Karpas-422 (cell line): ENCODE measurements at regions not wholly inside any gene's neighbourhood (a gene's known extent, or its start where the extent isn't known, plus 50 kb on each side); places are given as distances from the start of the nearest gene placed in this dataset.

ENCODE experiments used
- DNase-seq: peaks from one replicate; pipeline ENCODE4 v3.0.0-alpha.2; 2015
- H2AFZ ChIP-seq: fragments of 200-600 bp; sonication (generic); 2 replicates; pipeline ENCODE4 v1.6.1; 2014; ENCODE audit warnings: antibody characterized with exemption, low read length, mixed read lengths
- H3K27ac ChIP-seq: fragments of 200-600 bp; sonication (generic); 2 replicates; pipeline ENCODE4 v1.5.1; 2014; ENCODE audit warnings: mild to moderate bottlenecking, low read length, moderate library complexity
- H3K27me3 ChIP-seq: fragments of 200-600 bp; sonication (generic); 2 replicates; pipeline ENCODE4 v1.6.1; 2014; ENCODE audit warnings: low read length, mixed read lengths
- H3K36me3 ChIP-seq: fragments of 200-600 bp; sonication (generic); 2 replicates; pipeline ENCODE4 v1.6.1; 2014; ENCODE audit warnings: low read length, mixed read lengths; ENCODE audit not compliant: insufficient read depth
- H3K4me1 ChIP-seq: fragments of 200-600 bp; sonication (generic); 2 replicates; pipeline ENCODE4 v1.6.1; 2014; ENCODE audit warnings: mild to moderate bottlenecking, low read length, mixed read lengths
- H3K4me2 ChIP-seq: fragments of 200-600 bp; sonication (generic); 2 replicates; pipeline ENCODE4 v1.6.1; 2014; ENCODE audit warnings: low read length, low read depth, mild to moderate bottlenecking; ENCODE audit not compliant: poor library complexity, severe bottlenecking
- H3K4me3 ChIP-seq: fragments of 200-600 bp; sonication (generic); 2 replicates; pipeline ENCODE4 v1.5.1; 2014; ENCODE audit warnings: mild to moderate bottlenecking, antibody characterized with exemption, low read length, mixed read lengths
- H3K79me2 ChIP-seq: fragments of 200-600 bp; sonication (generic); 2 replicates; pipeline ENCODE4 v1.6.1; 2014; ENCODE audit warnings: mild to moderate bottlenecking, low read length, mixed read lengths
- H3K9ac ChIP-seq: fragments of 200-600 bp; sonication (generic); 2 replicates; pipeline ENCODE4 v1.6.0; 2014; ENCODE audit warnings: low read length
- H3K9me2 ChIP-seq: fragments of 200-600 bp; sonication (generic), shearing (Covaris generic); replicated peaks from 2 replicates; pipeline ENCODE4 v1.6.0; 2014; ENCODE audit warnings: mild to moderate bottlenecking, low read length, moderate library complexity; ENCODE audit not compliant: insufficient read depth
- H3K9me3 ChIP-seq: fragments of 300-700, 200-600 bp; sonication (generic); 2 replicates; pipeline ENCODE4 v1.6.1; 2014; ENCODE audit warnings: low read length, mixed read lengths
- H4K20me1 ChIP-seq: fragments of 200-600 bp; sonication (generic); 2 replicates; pipeline ENCODE4 v1.6.1; 2014; ENCODE audit warnings: mild to moderate bottlenecking, antibody characterized with exemption, low read length, low read depth; ENCODE audit not compliant: insufficient read depth

DNA sequence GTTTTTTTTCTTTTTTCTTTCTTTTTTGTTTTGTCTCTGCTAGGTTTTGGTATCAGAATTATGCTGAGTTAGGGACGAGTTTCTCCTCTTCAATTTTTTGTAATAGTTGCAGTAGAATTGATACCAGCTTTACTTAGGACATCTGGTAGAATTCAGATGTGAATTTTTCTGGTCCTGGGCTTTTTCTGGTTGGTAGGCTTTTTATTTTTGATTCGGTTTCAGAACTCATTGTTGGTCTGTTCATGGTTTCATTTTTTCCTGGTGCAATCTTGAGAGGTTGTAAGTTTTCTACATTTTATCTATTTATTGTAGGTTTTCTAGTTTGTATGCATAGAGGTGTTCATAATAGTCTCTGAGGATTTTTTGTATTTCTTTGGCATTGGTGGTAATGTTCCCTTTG, 498.1 kb upstream of the CPEB2 start:
- Histone ChIP-seq H3K27ac (no peak overlapping the region), H3K9me2 (no peaks in the 10 kb centered on the region), H3K9me3 (no peaks in the 10 kb centered on the region; the same call in 1 of the 2 replicates), H3K4me2 (no peak overlapping the region), H2AFZ (no peak overlapping the region), H4K20me1 (no peaks in the 10 kb centered on the region), H3K36me3 (no peaks in the 10 kb centered on the region), H3K79me2 (no peaks in the 10 kb centered on the region), H3K4me1 (no peaks in the 10 kb centered on the region), H3K9ac (no peak overlapping the region), H3K27me3 (no peaks in the 10 kb centered on the region), H3K4me3 (no peak overlapping the region)
- no peak for DNase-seq

GRCh38 chr4:14513471-14513870, 488.8 kb upstream of the CPEB2 start:
- Histone ChIP-seq H3K79me2 (no peaks in the 10 kb centered on the region), H3K27ac (no peak overlapping the region), H3K9ac (no peak overlapping the region), H3K9me2 (no peaks in the 10 kb centered on the region), H3K36me3 (no peaks in the 10 kb centered on the region), H3K9me3 (no peaks in the 10 kb centered on the region), H4K20me1 (no peaks in the 10 kb centered on the region), H3K4me2 (no peak overlapping the region), H3K4me3 (no peak overlapping the region), H3K4me1 (no peaks in the 10 kb centered on the region), H2AFZ (no peak overlapping the region), H3K27me3 (no peaks in the 10 kb centered on the region)
- DNase-seq = no peak

DNA sequence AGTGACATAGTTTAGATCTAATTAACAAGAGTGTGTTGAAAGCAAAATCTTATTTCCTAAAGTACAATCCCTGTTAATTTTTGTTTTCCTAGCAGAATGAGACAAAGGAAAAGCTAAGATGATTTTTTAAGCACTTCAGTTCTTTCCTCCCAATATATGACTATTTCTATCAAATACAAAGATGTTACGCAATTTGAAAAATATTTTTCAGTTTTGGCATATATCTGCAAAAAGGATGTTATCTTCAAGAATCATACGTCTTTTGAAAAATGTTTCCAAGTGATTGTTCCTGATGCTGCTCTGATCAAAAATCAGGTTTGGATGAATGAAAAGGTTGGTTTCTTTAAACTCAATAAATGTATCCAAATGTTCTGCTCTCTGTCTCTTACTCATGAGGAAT, 486.7 kb upstream of the CPEB2 start:
- H3K4me1 ChIP-seq = no peaks in the 10 kb centered on the region
- no peaks in the 10 kb centered on the region for H3K36me3 ChIP-seq
- no peak overlapping the region for H3K4me3 ChIP-seq
- no peak overlapping the region for H3K9ac ChIP-seq
- H3K27ac ChIP-seq = no peak overlapping the region
- no peaks in the 10 kb centered on the region for H3K27me3 ChIP-seq
- no peaks in the 10 kb centered on the region for H4K20me1 ChIP-seq
- H3K79me2 ChIP-seq = no peaks in the 10 kb centered on the region
- DNase-seq = no peak
- no peaks in the 10 kb centered on the region for H3K9me3 ChIP-seq
- no peak overlapping the region for H2AFZ ChIP-seq
- no peaks in the 10 kb centered on the region for H3K9me2 ChIP-seq
- H3K4me2 ChIP-seq = no peak overlapping the region

GRCh38 chr4:14518136-14518535, 484.1 kb upstream of the CPEB2 start:
- no peaks in the 10 kb centered on the region for H3K9me2 ChIP-seq
- H3K79me2 ChIP-seq = no peaks in the 10 kb centered on the region
- no peak overlapping the region for H3K4me2 ChIP-seq
- no peaks in the 10 kb centered on the region for H3K36me3 ChIP-seq
- no peak overlapping the region for H3K4me3 ChIP-seq
- H3K27me3 ChIP-seq = no peaks in the 10 kb centered on the region
- no peaks in the 10 kb centered on the region for H4K20me1 ChIP-seq
- DNase-seq = no peak
- H3K4me1 ChIP-seq = no peaks in the 10 kb centered on the region
- no peak overlapping the region for H3K27ac ChIP-seq
- H3K9ac ChIP-seq = no peak overlapping the region
- peaks cover under 1% of the 10 kb centered on the region; the same call in 1 of the 2 replicates for H3K9me3 ChIP-seq
- H2AFZ ChIP-seq = no peak overlapping the region

DNA sequence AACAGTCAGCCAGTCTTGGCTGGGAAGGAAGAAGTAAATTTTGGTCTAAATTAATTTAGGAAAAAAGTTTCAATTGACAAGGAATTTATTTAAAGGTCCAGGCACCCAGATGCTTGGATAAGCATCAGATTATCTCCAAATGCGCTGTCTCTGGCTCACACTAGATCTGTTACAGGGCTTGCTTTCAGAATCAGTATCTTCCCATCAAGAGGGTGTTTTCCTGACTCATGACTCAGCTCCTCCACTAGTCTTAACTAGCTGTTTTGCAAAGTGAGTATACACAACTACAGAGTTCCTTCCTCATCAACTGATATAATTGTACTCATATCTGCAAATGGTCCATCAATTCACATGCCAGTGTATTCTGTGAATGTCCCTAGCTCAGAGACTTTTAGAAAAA, 482.1 kb upstream of the CPEB2 start:
- no peaks in the 10 kb centered on the region for H3K9me2 ChIP-seq
- H3K9ac ChIP-seq = no peak overlapping the region
- H3K27me3 ChIP-seq = no peaks in the 10 kb centered on the region
- H4K20me1 ChIP-seq = no peaks in the 10 kb centered on the region
- peaks cover 3% of the 10 kb centered on the region; the same call in 1 of the 2 replicates for H3K9me3 ChIP-seq
- no peak overlapping the region for H3K4me2 ChIP-seq
- no peak overlapping the region for H3K27ac ChIP-seq
- no peaks in the 10 kb centered on the region for H3K4me1 ChIP-seq
- no peak overlapping the region for H2AFZ ChIP-seq
- no peaks in the 10 kb centered on the region for H3K79me2 ChIP-seq
- H3K36me3 ChIP-seq = no peaks in the 10 kb centered on the region
- no peak overlapping the region for H3K4me3 ChIP-seq
- no peak for DNase-seq

DNA sequence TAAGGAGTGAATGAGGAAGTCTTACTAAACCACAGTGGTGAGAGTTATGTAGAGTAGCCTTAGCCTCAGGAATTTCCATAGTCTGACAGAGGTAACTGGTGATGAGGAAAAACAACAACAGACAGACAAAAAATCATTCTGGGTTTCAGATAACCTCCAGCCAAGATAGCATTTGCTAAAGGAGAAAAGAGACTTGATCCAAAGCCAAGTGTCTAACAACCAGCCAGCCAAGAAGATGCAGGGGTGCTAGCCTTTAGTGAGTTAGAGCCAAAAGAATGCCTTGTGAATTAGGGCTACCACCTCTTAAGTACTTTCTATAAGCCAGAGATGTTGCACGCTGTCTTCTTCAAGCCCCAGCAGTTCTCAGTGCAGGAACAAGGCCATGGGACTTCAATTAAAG, 478.0 kb upstream of the CPEB2 start:
- Histone ChIP-seq H3K79me2 (no peaks in the 10 kb centered on the region), H3K9me3 (peaks cover 3% of the 10 kb centered on the region; the same call in 1 of the 2 replicates), H3K4me2 (no peak overlapping the region), H3K27ac (no peak overlapping the region), H3K4me3 (no peak overlapping the region), H4K20me1 (no peaks in the 10 kb centered on the region), H3K27me3 (no peaks in the 10 kb centered on the region), H2AFZ (no peak overlapping the region), H3K9me2 (no peaks in the 10 kb centered on the region), H3K36me3 (no peaks in the 10 kb centered on the region), H3K4me1 (no peaks in the 10 kb centered on the region), H3K9ac (no peak overlapping the region)
- DNase-seq = no peak

DNA sequence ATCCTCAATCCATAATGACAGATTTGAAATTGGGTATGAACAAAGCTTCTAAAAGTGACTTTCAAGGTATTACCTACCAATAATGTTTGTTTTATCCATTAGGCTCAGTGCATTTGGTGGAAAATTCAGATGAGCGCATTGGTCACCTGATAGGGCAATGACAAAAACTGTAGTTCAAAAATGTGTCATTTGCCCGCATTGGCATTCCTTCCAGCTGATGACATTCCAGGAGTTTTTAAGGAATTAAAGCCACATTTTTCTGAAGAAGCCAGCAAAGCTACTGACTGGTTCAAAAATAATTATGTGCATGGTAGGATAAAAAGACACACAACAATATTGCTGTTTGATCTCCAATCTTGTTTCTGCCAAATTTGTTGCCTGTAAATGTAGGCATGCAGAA, 473.4 kb upstream of the CPEB2 start:
- Histone ChIP-seq H3K9ac (no peak overlapping the region), H3K36me3 (no peaks in the 10 kb centered on the region), H3K79me2 (no peaks in the 10 kb centered on the region), H4K20me1 (no peaks in the 10 kb centered on the region), H3K4me1 (no peaks in the 10 kb centered on the region), H2AFZ (no peak overlapping the region), H3K9me2 (no peaks in the 10 kb centered on the region), H3K27ac (no peak overlapping the region), H3K27me3 (no peaks in the 10 kb centered on the region), H3K9me3 (no peaks in the 10 kb centered on the region), H3K4me3 (no peak overlapping the region), H3K4me2 (no peak overlapping the region)
- DNase-seq = no peak

GRCh38 chr4:14529653-14530052, 472.6 kb upstream of the CPEB2 start:
- no peaks in the 10 kb centered on the region for H3K9me3 ChIP-seq
- H3K4me2 ChIP-seq = no peak overlapping the region
- no peaks in the 10 kb centered on the region for H4K20me1 ChIP-seq
- no peaks in the 10 kb centered on the region for H3K27me3 ChIP-seq
- no peak overlapping the region for H3K4me3 ChIP-seq
- DNase-seq = no peak
- H3K27ac ChIP-seq = no peak overlapping the region
- no peaks in the 10 kb centered on the region for H3K9me2 ChIP-seq
- no peaks in the 10 kb centered on the region for H3K79me2 ChIP-seq
- H3K36me3 ChIP-seq = no peaks in the 10 kb centered on the region
- no peak overlapping the region for H2AFZ ChIP-seq
- H3K4me1 ChIP-seq = no peaks in the 10 kb centered on the region
- H3K9ac ChIP-seq = no peak overlapping the region

GRCh38 chr4:14532436-14532835, 469.8 kb upstream of the CPEB2 start:
- Histone ChIP-seq H2AFZ (no peak overlapping the region), H3K79me2 (no peaks in the 10 kb centered on the region), H3K27ac (no peak overlapping the region), H3K4me1 (no peaks in the 10 kb centered on the region), H3K27me3 (no peaks in the 10 kb centered on the region), H3K4me3 (no peak overlapping the region), H3K9ac (no peak overlapping the region), H3K9me2 (no peaks in the 10 kb centered on the region), H3K4me2 (no peak overlapping the region), H3K9me3 (no peaks in the 10 kb centered on the region), H4K20me1 (no peaks in the 10 kb centered on the region), H3K36me3 (no peaks in the 10 kb centered on the region)
- DNase-seq = no peak
